NCI-H2227 (cell line): ENCODE measurements at regions not wholly inside any gene's neighbourhood (a gene's known extent, or its start where the extent isn't known, plus 50 kb on each side); places are given as distances from the start of the nearest gene placed in this dataset.
A peak's percentile ranks its signal among the peaks of the same experiment; 100 is the strongest.

Source experiments
- DNase-seq: peaks from one replicate; lab custom pipeline; 2025; ENCODE audit not compliant: unreplicated experiment; lab: John Stamatoyannopoulos, UW

- DNase-seq: no peak
Observed at GRCh38 chr6:156390621-156391020, 386.6 kb upstream of the ARID1B start.

DNA sequence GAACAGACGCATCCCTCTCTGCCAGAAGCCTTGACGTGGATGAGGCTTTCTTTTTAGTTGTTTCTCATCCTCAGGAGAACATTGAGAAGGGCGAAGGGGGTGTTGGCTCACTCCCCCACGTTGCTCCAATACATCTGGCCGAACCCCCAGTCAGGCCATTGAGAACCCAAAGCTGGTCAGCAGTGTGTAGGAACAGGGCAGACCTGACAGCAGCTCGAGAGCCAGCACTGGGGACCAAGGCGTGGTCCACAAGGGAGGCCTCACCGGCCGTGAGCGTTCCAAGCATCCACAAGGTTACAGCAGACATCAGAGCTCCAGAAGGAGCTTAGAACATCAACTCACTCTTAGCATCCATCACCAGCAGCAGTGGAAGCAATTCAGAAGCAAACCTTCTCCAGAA, 387.9 kb upstream of the ARID1B start:
- no peak for DNase-seq

GRCh38 chr6:156387472-156387871, 389.7 kb upstream of the ARID1B start:
- no peak for DNase-seq

DNA sequence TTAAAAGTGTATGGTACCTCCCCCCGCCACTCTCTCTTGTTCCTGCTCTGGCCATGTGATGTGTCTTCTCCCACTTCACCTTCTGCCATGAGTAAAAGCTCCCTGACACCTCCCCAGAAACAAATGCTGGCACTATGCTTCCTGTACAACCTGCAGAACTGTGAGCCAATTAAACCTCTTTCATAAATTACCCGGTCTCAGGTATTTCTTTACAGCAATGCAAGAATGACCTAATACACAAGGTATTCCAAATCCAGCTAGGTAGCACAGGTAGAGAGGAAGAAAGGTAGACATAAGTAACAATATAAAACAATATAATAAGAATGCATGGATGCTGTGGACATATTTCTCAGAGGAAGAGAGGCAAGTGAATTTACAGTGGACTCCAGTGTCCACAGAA, 394.1 kb upstream of the ARID1B start:
- DNase-seq: no peak

DNA sequence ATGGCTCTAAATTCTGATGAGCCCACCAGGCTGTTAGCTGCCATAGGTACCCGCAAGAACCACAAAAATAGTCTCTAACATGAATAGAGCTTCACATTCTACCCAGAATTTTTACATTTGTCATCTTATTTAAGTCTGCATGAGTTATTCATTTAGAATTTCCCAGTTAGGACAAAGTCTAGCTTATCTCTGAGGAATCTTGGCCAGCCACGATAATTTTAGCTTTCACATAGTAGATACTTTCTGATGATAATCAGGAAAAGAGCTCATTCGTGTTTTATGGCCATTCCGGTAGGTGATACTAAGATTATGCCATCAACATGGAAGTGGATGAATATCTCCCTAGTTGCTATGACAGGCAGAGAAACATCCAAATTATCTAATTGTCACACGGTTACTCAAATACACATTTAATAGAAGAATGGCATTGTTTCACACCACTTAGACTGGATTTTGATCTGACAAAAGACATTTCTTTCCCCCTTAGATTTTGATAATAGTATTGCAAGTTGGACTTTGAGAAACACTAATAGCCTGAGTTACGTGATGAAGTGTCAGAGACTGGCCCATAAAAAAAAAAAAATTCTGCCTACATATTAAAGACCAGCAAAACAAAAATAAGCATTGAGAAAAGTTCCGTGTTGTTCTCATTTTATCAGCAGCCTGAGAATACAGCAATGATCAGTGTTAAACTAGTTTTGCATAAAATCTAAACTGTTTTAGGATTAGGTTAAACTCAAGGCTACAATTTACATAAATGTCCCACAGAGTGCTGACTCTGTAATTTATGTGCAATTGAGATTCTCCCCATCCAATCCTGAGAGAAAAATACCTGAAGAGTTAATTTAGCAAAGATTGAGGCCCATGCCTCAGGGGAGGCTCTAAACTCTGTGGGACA, 397.5 kb upstream of the ARID1B start:
- DNase-seq: no peak

DNA sequence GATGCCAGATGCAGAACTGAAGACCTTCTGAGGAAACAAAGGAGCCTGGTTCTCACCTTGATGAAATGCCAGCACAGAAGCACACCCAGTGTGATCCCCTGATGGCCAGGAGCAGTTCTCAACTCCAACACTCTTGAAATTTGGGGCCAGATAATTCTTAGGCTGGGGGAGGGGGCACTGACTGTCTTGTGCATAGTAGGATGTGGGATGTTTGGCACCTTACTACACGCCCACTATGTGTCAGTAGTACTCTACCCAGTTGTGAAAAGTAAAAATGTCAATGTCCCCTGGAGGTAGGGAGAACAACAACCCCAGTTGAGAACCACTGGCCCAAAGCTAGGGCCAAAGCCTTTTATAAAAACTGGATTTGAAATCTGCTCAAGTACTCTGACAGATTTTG, 398.3 kb upstream of the ARID1B start:
- no peak for DNase-seq

- DNase-seq: no peak
Observed at GRCh38 chr6:156376091-156376490, 401.1 kb upstream of the ARID1B start.

GRCh38 chr6:156359912-156360311, 417.3 kb upstream of the ARID1B start:
- DNase-seq: no peak

- no peak for DNase-seq
Observed at GRCh38 chr6:156352861-156353260, 424.3 kb upstream of the ARID1B start.

GRCh38 chr6:156351346-156351966, 425.7 kb upstream of the ARID1B start:
- DNase-seq: no peak

DNA sequence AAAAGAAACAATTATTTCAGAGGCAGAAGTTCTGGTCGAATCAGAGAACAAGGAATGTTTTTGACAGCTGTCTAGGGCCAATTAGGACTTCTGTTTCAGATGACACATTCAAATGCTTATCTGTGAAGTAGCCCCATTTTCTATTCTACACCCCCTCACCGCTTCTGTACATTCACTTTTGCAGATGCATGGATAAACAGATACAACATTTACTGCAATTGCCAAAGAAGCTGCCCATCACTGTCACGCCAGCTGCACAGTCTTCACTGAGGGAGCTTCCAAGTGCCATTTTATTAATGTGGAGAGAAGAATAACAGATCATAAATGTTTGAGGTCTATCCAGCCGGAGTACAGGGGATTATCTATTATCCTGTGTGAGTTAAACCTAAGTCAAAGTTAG, 426.8 kb upstream of the ARID1B start:
- no peak for DNase-seq

- peak; percentile 4 for DNase-seq
Observed at GRCh38 chr6:156348849-156349248, 428.3 kb upstream of the ARID1B start.

- peak; percentile 6 for DNase-seq
Observed at GRCh38 chr6:156348424-156348823, 428.8 kb upstream of the ARID1B start.

DNA sequence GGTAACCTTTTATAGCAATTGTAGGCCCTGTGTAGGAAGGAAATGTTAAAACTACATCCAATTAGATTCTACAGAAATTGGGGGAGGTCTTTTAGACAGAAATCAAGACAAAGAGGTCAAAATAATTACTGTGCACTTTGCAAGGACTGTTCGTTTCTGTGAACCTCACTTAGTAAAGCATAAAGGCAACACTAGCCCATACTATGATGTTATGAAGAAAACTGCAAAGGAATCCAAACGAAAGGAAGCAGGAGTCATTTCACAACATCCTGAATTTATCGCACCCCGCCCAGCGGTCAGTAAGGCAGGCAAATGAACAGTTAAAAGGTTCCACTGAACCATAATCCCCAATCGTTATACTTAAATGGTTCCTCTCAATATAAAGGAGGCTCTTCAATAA, 429.5 kb upstream of the ARID1B start:
- DNase-seq: no peak

GRCh38 chr6:156347246-156347645, 429.9 kb upstream of the ARID1B start:
- DNase-seq: no peak

DNA sequence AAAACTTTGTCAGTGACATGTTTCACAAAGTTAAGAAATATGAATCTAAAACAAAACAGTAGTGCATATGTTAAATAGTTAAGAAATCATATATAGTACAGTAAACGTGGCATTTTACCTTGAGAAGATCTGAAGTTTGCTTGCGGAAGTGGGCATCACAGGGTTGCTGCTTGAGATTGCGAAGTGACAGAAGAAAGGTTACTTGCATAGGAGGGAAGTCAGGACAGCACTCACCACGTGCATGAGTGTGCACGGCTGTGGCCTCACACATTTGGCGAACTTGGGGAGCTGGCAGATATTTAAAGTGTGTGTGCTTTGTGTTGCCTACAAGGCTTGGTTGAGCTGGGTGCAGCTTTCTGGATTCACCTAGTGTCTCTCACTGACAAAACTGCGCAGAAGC, 431.5 kb upstream of the ARID1B start:
- no peak for DNase-seq

- DNase-seq: no peak
Observed at GRCh38 chr6:156344491-156344890, 432.7 kb upstream of the ARID1B start.

DNA sequence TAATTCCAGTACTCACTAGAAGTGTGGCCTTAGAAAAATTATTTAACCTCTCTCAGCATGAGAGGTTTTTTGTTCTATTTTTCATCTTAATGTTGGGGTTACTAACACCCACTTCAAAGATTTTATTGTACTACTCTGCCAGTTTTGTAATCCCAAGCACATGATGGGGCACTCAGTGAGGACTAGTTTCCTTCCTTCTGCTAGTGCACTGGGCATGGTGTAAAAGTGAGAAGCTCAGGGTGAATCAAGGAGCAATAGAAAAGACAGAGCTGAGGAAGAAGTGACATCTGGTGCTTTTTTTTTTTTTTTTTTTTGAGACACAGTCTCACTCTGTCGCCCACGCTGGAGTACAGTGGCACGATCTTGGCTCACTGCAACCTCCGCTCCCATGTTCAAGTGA, 439.4 kb upstream of the ARID1B start:
- no peak for DNase-seq

DNA sequence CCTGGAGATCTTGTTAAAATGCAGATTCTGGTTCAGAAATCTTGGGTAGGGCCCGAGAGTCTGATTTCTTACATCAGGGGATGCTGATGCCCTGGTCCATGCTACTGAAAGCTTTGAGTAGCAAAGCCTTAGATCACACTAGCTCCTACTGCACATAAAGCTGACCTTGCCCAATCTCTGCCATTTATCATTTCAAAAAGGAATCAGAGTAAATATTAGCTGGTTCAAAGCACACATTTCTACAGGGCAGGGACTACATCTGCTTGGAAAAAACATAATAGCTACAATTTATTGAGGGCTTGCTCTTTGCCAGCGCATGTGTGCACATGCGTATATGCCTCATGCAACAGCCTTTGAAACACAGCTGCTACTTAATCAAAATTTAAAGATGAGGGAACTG, 440.4 kb upstream of the ARID1B start:
- DNase-seq: peak; percentile 3

GRCh38 chr6:156336089-156336488, 441.1 kb upstream of the ARID1B start:
- peak; percentile 12 for DNase-seq

- no peak for DNase-seq
Observed at GRCh38 chr6:156334966-156335365, 442.2 kb upstream of the ARID1B start.

DNA sequence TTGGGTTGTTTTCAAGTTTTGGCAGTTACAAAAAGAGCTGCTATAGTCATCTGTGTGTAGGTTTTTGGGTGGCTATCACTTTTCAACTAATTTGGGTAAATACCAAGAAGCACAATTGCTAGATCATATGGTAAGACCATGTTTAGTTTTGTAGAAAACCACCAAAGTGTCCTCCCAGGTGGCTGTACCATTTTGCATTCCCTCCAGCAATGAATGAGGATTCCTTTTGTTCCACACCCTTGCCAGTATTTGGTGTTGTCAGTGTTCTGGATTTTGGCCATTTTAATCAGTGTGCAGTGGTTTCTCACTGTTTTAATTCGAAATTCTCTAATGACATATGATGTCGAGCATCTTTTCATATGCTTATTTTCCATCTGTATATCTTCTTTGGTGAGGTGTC, 457.5 kb upstream of the ARID1B start:
- DNase-seq: no peak
